Middle frontal gyrus (tissue), 1 donor: ENCODE measurements at regions not wholly inside any gene's neighbourhood (a gene's known extent, or its start where the extent isn't known, plus 50 kb on each side); places are given as distances from the start of the nearest gene placed in this dataset.
A peak's percentile ranks its signal among the peaks of the same experiment; 100 is the strongest.
"Not testable (repeated sequence)": the region's sequence is repeated elsewhere in the genome, so short reads cannot be mapped to it uniquely, and the experiment has no call there.

ENCODE experiments used
- DNase-seq: peaks from one replicate; pipeline ENCODE4 v3.0.0-alpha.2; 2015; ENCODE audit warnings: low spot score; ENCODE audit errors: extremely low spot score

DNA sequence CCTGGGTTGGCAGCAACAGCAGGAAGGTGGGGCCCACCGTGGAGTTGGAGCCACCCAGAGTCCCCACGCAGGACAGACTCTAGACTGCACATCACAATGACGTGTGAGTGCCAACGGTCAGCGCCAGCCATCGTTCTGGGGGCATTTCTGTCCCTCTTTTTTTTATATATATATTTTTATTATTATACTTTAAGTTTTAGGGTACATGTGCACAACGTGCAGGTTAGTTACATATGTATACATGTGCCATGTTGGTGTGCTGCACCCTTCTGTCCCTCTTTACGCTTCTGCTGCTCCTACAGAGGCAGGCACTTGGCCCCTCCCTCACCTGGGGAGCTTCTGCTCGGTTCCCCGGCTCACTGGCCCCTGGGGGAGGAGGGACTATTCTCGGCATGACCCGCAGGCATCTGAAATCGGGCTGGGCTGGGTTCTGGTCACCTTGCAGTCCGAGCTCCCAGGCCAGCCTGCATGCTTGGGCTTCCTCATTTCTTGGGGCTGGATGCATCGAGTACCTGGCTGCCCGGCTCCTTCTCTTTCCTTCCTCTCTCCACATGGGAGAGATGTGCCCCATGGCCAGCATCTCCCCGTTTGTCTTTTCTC lies 787.4 kb downstream of the TBC1D22A start:
- no peak for DNase-seq

DNA sequence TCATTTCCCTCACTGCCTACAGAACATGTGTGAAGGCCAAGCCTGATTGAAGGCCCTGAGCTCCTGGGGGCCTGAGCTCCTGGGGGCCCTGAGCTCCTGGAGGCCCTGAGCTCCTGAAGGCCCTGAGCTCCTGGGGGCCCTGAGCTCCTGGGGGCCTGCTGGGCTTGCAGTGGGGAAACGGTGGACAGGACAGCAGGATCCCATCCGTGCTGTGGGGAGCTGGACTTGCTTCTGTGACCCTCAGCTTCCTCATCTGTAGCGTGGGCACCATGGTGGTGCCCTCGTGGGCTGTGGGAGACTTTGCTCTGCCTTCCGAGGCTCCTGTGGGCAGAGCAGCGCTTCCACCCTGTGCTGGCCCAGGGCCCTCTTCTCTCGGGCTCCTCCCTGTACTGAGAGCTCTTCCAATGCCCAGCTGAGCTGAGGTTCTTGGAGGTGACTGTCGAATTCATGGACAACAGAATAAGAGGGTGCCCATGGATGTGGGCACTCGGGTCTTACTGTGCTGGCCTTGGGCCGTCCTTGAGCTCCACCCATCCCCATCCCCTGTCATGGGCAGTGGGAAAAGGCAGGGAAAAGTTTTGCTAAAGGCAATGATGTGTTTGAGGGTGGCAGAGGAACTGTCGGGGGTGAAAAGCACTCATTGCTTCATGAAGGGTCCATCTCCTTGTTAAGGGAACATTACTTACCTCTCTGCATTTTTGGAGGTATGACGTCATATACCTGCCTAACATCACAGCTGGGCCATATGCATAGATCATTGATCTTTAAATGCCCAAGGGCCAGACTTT lies 786.7 kb downstream of the TBC1D22A start:
- no peak for DNase-seq

DNA sequence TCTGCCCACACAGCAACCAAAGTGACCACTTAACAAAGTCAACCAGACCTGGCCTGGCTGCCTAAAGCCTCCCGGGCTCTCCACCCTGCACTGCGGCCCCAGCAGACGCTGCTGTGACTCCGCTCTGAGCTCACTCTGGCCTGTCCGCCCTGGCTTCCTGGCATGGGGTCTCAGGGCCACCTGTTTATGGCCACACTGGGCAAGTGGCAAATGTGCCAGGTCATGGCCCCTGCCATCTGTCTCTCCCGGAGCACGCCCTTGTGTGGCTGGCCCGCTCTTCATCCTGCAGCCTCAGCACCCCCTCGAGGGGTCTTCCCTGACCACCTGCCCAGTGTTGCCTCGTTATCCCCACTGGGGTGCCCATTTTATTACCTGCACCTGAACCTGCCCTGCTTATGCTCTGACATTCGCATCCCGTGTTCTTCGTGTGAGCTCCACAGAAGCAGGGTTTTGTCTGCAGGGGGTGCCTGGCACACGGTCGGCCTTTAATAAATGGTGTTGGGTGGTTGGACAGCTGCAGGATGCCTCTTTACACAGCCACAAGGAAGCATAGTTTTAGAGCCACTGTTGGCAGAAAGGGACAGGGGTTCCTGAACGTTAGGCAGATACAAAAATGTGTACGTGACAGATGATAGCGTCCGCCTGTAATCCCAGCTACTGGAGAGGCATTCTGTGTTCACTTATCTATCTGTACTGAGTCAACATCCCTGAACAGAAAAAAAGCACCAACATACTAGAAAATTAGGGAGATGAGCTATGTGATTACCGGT lies 785.6 kb downstream of the TBC1D22A start:
- DNase-seq = no peak

DNA sequence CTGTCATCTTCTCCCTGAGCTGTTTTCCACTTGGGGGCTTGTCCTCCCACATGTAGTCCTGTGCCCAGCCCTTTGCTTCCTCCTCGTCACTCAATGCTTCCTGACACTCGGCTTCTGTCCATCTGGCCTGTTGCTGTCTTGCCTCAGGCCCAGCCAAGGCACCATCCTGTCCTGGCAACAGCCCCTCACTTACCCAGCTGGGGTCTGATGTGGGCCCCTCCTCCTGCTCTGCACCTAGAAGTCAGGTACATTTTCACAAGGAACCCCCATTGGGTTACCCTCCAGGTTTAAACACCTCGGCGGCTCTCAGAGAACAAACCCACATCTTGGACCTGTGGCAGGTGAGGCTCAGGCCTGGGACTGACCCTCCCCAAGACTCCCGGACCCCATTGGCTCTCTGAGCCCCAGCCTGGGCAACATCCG lies 784.8 kb downstream of the TBC1D22A start:
- no peak for DNase-seq

- no peak for DNase-seq
Measured at GRCh38 chr22:47544696-47545095, 782.2 kb downstream of the TBC1D22A start.

- DNase-seq = no peak
Measured at GRCh38 chr22:47543447-47543846, 781.0 kb downstream of the TBC1D22A start.

GRCh38 chr22:47540011-47540410 lies 777.6 kb downstream of the TBC1D22A start:
- no peak for DNase-seq

DNA sequence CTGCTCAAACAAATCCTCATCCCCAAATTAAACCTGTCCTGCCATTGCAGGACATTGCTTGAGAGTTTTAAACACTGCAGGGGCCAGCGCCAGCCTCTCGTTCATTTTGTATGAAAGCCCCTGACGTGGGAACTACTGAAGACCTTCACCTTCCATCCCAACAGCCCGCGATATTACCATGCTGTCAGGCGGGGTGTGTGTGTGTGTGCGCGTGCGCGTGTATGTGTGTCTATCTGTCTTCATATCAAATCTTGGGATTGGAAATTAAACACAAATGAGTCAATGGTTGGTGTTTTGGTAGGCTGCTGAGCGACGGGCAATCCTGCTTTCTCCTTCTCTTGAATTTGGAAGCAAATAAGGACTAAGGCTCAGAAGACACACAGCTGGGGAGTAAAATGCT lies 776.9 kb downstream of the TBC1D22A start:
- DNase-seq = no peak

DNA sequence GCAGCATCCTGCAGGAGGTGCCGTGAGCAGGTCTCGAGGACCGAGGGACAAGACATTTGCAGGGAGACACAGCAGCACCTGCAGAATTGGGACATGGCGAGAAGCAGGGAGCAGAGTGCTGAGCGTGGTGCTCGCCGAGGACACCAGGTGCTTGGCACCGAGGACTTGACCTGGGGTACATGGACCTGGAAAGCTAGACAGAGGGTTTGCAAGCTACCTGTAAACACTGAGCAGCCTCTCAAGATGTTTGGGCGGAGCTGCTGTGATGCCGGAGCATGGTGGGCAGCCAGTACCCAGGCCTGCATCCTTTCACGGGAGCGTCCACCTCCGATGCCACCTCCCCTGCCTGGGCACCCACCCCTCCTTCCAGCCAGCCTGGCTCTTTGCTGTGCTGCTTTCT lies 773.2 kb downstream of the TBC1D22A start:
- no peak for DNase-seq

DNA sequence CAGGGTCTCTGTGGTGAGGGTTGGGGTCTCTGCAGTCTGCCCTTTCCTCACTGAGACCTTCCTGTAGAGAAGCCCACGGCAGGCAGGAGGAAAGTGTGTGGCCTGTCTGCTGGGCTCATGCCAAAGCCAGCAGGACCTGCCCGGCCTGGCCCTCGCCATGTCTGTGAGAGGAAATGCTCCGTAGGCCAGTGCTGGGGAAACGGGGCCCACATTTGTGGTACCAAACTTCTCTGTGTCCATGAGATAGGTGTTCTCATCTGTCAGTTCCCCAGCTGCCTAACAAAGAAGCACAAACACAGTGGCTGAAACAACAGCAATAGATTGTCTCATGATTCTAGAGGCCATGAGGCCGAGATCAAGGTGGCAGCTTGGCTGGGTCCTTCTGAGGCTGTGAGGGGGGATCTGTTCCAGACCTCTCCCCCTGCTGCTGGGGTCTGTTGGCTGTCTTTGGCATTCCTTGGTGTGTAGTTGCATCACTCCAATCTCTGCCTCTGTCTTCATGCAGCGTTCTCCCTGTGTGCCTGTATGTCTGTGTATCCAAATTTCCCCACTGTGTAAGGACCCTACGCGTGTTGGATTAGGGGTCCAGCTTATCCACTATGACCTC lies 772.5 kb downstream of the TBC1D22A start:
- no peak for DNase-seq

- peak; percentile 29 for DNase-seq
Measured at GRCh38 chr22:47533961-47534803, 771.7 kb downstream of the TBC1D22A start.

- no peak for DNase-seq
Measured at GRCh38 chr22:47517062-47517461, 754.6 kb downstream of the TBC1D22A start.

- no peak for DNase-seq
Measured at GRCh38 chr22:47515384-47516125, 753.1 kb downstream of the TBC1D22A start.

DNA sequence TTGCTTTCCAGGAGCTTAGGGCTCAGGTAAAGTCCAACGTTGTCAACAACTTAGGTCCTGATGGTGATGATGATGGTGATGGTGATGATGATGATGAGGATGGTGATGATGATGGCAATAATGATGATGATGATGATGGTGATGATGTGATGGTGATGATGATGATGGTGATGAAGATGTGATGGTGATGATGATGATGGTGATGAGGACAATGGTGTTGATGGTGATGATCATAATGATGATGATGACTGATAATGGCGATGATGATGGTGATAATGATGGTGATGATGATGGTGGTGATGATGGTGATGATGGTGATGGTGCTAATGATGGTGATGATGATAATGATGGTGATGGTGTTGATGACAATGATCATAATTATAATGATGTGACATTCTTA lies 750.2 kb downstream of the TBC1D22A start:
- no peak for DNase-seq

DNA sequence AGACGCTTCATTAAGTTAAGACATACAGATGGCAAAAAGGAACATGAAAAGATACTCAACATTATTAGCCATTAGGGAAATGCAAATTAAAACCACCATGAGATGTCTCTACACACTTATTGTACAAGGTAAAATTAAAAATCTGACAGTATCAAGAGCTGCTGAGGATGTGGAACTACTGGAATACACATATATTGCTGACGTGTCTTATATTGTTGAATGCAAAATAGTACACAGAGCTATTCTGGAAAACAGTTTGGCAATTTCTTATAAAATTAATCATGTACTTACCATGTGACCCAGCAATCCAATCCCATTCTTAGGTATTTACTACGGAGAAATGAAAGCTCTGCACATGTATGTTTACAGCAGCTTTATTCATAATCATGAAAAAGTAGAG lies 742.5 kb downstream of the TBC1D22A start:
- no peak for DNase-seq

DNA sequence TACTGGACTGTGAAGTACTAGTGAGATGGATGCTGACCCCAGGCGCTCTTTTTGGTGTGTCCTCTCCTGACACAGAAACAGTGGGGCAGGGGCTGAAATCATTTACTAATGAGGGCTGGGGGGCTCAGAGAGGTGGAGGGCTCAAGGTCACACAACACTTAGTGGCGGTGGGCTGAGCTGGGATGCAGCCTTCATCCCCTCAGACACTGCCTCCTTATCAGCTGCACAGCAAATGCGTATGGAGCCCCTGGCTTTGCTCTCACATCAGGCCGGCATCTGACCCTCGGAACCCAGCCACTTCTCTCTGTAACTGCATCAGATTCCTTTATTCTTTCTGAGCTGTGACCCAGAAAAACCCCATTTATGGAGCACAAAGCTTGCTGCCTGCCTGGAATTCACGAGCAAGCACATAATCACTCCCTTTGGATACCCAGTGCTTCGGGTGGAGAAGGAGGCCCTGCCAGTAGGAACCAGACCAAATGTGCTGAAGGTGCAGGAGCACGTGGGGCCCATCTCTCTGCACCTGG lies 736.6 kb downstream of the TBC1D22A start:
- no peak for DNase-seq

DNA sequence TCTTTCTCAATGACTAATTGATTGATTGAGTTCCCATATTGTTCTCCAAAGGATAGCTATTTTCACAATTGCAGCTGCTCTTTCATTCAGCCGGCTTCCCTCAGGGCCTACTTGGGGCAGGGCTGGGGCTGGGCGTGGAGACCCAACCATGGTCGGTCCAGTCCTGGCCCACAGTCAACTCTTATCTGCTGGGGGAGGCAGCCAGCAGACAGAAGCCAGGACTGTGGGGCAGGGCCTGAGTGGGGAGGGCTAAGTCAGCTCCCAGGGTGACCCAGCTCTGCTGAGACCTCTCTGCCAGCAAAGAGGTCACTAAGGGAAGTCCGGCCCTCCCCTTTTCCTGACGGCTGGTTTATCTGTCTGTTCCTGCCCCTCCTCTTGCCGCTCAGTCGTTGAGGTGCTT lies 735.2 kb downstream of the TBC1D22A start:
- no peak for DNase-seq

DNA sequence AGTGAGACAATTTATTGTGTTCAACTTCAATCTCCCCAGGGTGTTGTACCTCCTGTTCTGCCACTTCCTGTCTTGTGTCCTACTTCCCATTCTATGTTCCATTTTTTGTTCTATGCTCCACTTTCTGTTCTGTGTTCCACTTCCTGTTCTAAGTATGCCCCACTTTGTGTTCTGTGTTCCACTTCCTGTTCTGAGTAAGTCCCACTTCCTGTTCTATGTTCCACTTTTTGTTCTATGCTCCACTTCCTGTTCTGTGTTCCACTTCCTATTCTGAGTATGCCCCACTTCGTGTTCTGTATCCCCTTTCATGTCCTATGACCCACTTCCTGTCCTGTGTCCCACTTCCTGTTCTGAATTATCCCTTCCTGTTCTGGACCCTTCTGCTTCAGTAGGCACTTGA lies 732.7 kb downstream of the TBC1D22A start:
- no peak for DNase-seq

DNA sequence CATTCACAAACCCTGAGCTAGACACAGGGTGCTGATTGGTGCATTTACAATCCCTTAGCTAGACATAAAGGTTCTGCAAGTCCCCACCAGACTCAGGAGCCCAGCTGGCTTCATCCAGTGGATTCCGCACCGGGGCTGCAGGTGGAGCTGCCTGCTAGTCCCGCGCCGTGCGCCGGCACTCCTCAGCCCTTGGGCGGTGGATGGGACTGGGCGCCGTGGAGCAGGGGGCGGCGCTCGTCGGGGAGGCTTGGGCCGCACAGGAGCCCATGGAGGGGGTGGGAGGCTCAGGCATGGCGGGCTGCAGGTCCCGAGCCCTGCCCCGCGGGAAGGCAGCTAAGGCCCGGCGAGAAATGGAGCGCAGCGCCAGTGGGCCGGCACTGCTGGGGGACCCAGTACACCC lies 725.7 kb downstream of the TBC1D22A start:
- DNase-seq = not testable (repeated sequence)
